Spleen (tissue), 7 donors: ENCODE measurements at regions not wholly inside any gene's neighbourhood (a gene's known extent, or its start where the extent isn't known, plus 50 kb on each side); places are given as distances from the start of the nearest gene placed in this dataset.

Source experiments
- CTCF ChIP-seq, 11 experiments: fragments of 200-600 bp in 7 of 11; fragments of 450-650 bp in 4 of 11; sonication (generic) in 4 of 11; IDR thresholded peaks in 8 of 11; conservative IDR thresholded peaks in 3 of 11; 1 replicate in 7 of 11; 2 replicates in 4 of 11; pipeline versions ENCODE4 v1.4.0 to v1.8.0; 2016 to 2021; ENCODE audit warnings: antibody characterized with exemption in 11 of 11, inconsistent platforms in 4 of 11, mild to moderate bottlenecking in 1 of 11
- POLR2A ChIP-seq, 3 donors: fragments of 450-650 bp; IDR thresholded peaks; one replicate each; pipeline ENCODE4 v1.5.1; 2017; ENCODE audit warnings: antibody characterized with exemption in 3 of 3, mild to moderate bottlenecking in 1 of 3
- donor health status: DM: no; HTN: no; CAD: no; lungs with moderate emphysema.
- donor health status: DM: no; HTN: no; CAD: no.
- donor health status: DM: no; HTN: no; CAD: no.

GRCh38 chr7:157485361-157485831 lies 148.6 kb downstream of the DNAJB6 start:
- TF ChIP-seq CTCF (IDR thresholded peaks at IDR 0.05 in 8 of 11, conservative IDR thresholded peaks at IDR 0.05 in 3 of 11) (no peak), POLR2A (IDR thresholded peaks at IDR 0.05) (no peak)
